ENCODE measurements at regions not wholly inside any gene's neighbourhood (a gene's known extent, or its start where the extent isn't known, plus 50 kb on each side); places are given as distances from the start of the nearest gene placed in this dataset.

DNA sequence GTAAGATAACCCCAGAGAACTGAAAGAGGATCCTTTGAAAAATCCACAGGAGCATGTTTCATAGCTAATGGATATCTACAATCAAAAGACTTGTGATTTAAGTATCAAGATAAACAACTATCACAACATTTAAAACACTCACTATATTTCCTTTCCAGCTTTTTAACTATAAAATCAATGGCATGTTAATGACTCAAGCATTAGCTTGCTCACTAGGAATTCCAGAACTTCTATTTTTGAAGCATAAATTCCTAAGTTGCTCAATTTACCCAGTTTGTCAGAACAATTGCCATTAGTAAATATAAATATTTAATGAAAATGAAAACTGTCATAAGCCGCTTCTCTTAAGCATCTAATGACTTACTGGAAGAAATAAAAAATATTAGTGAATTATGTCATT is 355.3 kb downstream of the PRELID2 start:
- Histone ChIP-seq H3K4me2 (ENCODE audit: low read length) (no peak overlapping the region), H3K36me3 (ENCODE audit: control insufficient read depth, insufficient read depth, low read length) (no peaks in the 10 kb centered on the region), H3K79me2 (no peaks in the 10 kb centered on the region), H3K4me3 (ENCODE audit: low read depth, low read length) (no peak overlapping the region), H3K4me1 (peaks cover 3% of the 10 kb centered on the region), H3K9me3 (ENCODE audit: control insufficient read depth, low read length) (no peaks in the 10 kb centered on the region), H3K27ac (no peak overlapping the region), H3K27me3 (ENCODE audit: control insufficient read depth, insufficient read depth, low read length) (no peaks in the 10 kb centered on the region), H3K9ac (no peak overlapping the region), H2AFZ (no peak overlapping the region)
- no peak for TF ChIP-seq CTCF (IDR thresholded peaks at IDR 0.05)

DNA sequence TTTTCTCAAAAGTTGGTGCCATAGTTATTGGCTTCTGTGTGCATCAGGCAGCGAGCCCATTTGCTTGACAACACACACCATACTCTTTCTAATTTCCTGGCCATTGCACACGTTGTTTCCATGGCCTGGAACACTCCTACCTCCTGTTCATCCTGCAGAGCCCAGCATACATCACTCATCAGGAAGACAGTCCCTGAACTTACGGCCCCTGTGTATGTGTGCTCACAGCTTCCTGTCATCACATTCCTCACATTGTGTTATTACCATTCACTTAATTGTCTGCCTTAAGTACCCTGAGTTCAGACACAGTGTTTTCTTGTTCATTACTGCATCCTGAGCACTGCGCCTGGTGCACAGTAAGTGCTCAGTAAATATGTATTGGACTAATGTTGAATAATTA is 355.9 kb downstream of the PRELID2 start:
- Histone ChIP-seq H3K79me2 (no peaks in the 10 kb centered on the region), H3K9ac (no peak overlapping the region), H3K4me3 (ENCODE audit: low read depth, low read length) (no peak overlapping the region), H3K27me3 (ENCODE audit: control insufficient read depth, insufficient read depth, low read length) (no peaks in the 10 kb centered on the region), H2AFZ (no peak overlapping the region), H3K4me2 (ENCODE audit: low read length) (no peak overlapping the region), H3K27ac (no peak overlapping the region), H3K36me3 (ENCODE audit: control insufficient read depth, insufficient read depth, low read length) (no peaks in the 10 kb centered on the region), H3K9me3 (ENCODE audit: control insufficient read depth, low read length) (no peaks in the 10 kb centered on the region), H3K4me1 (peaks cover 3% of the 10 kb centered on the region)
- TF ChIP-seq CTCF (IDR thresholded peaks at IDR 0.05) = no peak

- H3K36me3 ChIP-seq (ENCODE audit: control insufficient read depth, insufficient read depth, low read length) = no peaks in the 10 kb centered on the region
- H3K4me3 ChIP-seq (ENCODE audit: low read depth, low read length) = no peak overlapping the region
- H3K27ac ChIP-seq = no peak overlapping the region
- H3K4me1 ChIP-seq = peaks cover 3% of the 10 kb centered on the region
- no peaks in the 10 kb centered on the region for H3K79me2 ChIP-seq
- no peak for TF ChIP-seq CTCF (IDR thresholded peaks at IDR 0.05)
- H3K9ac ChIP-seq = no peak overlapping the region
- no peaks in the 10 kb centered on the region for H3K27me3 ChIP-seq (ENCODE audit: control insufficient read depth, insufficient read depth, low read length)
- no peak overlapping the region for H3K4me2 ChIP-seq (ENCODE audit: low read length)
- no peak overlapping the region for H2AFZ ChIP-seq
- no peaks in the 10 kb centered on the region for H3K9me3 ChIP-seq (ENCODE audit: control insufficient read depth, low read length)
Observed at GRCh38 chr5:145478651-145479050, 356.5 kb downstream of the PRELID2 start.

GRCh38 chr5:145473042-145473642 is 362.0 kb downstream of the PRELID2 start:
- H3K9ac ChIP-seq = no peak overlapping the region
- no peak overlapping the region for H3K4me2 ChIP-seq (ENCODE audit: low read length)
- H3K27me3 ChIP-seq (ENCODE audit: control insufficient read depth, insufficient read depth, low read length) = no peaks in the 10 kb centered on the region
- no peak for TF ChIP-seq CTCF (IDR thresholded peaks at IDR 0.05)
- H3K79me2 ChIP-seq = no peaks in the 10 kb centered on the region
- H3K4me1 ChIP-seq = peaks cover 5% of the 10 kb centered on the region
- H3K27ac ChIP-seq = no peak overlapping the region
- no peaks in the 10 kb centered on the region for H3K9me3 ChIP-seq (ENCODE audit: control insufficient read depth, low read length)
- H3K36me3 ChIP-seq (ENCODE audit: control insufficient read depth, insufficient read depth, low read length) = no peaks in the 10 kb centered on the region
- H2AFZ ChIP-seq = no peak overlapping the region
- no peak overlapping the region for H3K4me3 ChIP-seq (ENCODE audit: low read depth, low read length)

Measured in parathyroid adenoma (tissue), 2 donors.